A549 (cell line): ENCODE measurements at regions not wholly inside any gene's neighbourhood (a gene's known extent, or its start where the extent isn't known, plus 50 kb on each side); places are given as distances from the start of the nearest gene placed in this dataset.

Experiments used
- ATAC-seq, 2 experiments: fragments of 200-7000 bp in 1 of 2; fragments of >200 bp in 1 of 2; cut with Nextera tagmentation in 1 of 2; cut with Tn5 transposase in 1 of 2; 3 replicates each; pipeline versions ENCODE4 v1.8.0 to v1.9.1; 2018 to 2020; ENCODE audit warnings: mild to moderate bottlenecking in 1 of 2, moderate library complexity in 1 of 2
- CTCF ChIA-PET: fragments of 300-600 bp; sonication (Branson Sonifier 250); formaldehyde crosslinking; extraction: SDS; loops from one replicate; lab custom pipeline; 2021; ENCODE audit warnings: antibody characterized with exemption, inconsistent platforms; lab: Yijun Ruan, JAX
- POLR2A ChIA-PET: fragments of 350-600 bp; formaldehyde crosslinking; extraction: SDS; loops from one replicate; lab custom pipeline; 2021; ENCODE audit warnings: antibody characterized with exemption, inconsistent platforms; lab: Yijun Ruan, JAX
- DNase-seq, 2 experiments: peaks; one replicate each; pipeline versions ENCODE4 v3.0.0 to v3.0.0-alpha.2; 2011 to 2016; ENCODE audit warnings: low read depth in 1 of 2, low spot score in 1 of 2
- FAIRE-seq: peaks from 2 replicates; lab custom pipeline; 2011; peaks lifted over from hg19 to GRCh38; lab: Jason Lieb, UNC
- H3K27ac ChIP-seq, 2 experiments: fragments of >200 bp; sonication (Bioruptor Twin); formaldehyde crosslinking; 3 replicates each; pipeline ENCODE4 v1.5.1; 2016 to 2017
- H3K4me1 ChIP-seq: fragments of >200 bp; sonication (Bioruptor Twin); formaldehyde crosslinking; 3 replicates; pipeline ENCODE4 v1.6.1; 2016
- H3K4me2 ChIP-seq: fragments of >200 bp; sonication (Bioruptor Twin); formaldehyde crosslinking; 3 replicates; pipeline ENCODE4 v1.6.1; 2016
- H3K4me3 ChIP-seq: fragments of >200 bp; sonication (Bioruptor Twin); formaldehyde crosslinking; 3 replicates; pipeline ENCODE4 v1.5.1; 2016
- H3K9me3 ChIP-seq: fragments of >200 bp; sonication (Bioruptor Twin); formaldehyde crosslinking; 3 replicates; pipeline ENCODE4 v1.6.1; 2016
- CBX2 ChIP-seq: fragments of 200-600 bp; sonication (generic); IDR thresholded peaks from 2 replicates; pipeline ENCODE4 v1.6.1; 2016; ENCODE audit warnings: low read depth, mild to moderate bottlenecking, borderline replicate concordance
- HOXB13 ChIP-seq: fragments of 250-450 bp; sonication (Bioruptor Pico); IDR thresholded peaks from 2 replicates; pipeline ENCODE4 v1.5.0; 2020; ENCODE audit warnings: low read depth, mild to moderate bottlenecking, moderate library complexity
- MYC ChIP-seq: IDR thresholded peaks from 2 replicates; pipeline ENCODE4 v1.6.1; 2012; ENCODE audit warnings: mild to moderate bottlenecking, inconsistent platforms, low read length, improper control_type of control experiment, borderline replicate concordance
- NFE2L2 ChIP-seq: fragments of 150-350 bp; conservative IDR thresholded peaks from 2 replicates; pipeline ENCODE4 v1.6.1; 2014; ENCODE audit warnings: low read length
- POLR2A ChIP-seq: IDR thresholded peaks from 2 replicates; pipeline ENCODE4 v1.6.1; 2012; ENCODE audit warnings: mild to moderate bottlenecking, low read length
- POLR2AphosphoS2 ChIP-seq: conservative IDR thresholded peaks from 2 replicates; pipeline ENCODE4 v1.6.1; 2012; ENCODE audit warnings: low read length, improper control_type of control experiment, inconsistent platforms
- RAD21 ChIP-seq, 2 experiments: fragments of >200 bp in 1 of 2; sonication (Bioruptor Twin) in 1 of 2; formaldehyde crosslinking in 1 of 2; IDR thresholded peaks in 1 of 2; conservative IDR thresholded peaks in 1 of 2; 2 replicates in 1 of 2; 3 replicates in 1 of 2; pipeline ENCODE4 v1.6.1; 2012 to 2018; ENCODE audit warnings: inconsistent platforms in 1 of 2
- RARB ChIP-seq: fragments of 250-450 bp; sonication (Bioruptor Pico); IDR thresholded peaks from 2 replicates; pipeline ENCODE4 v1.8.0; 2021; ENCODE audit warnings: mild to moderate bottlenecking, moderate library complexity
- SMC3 ChIP-seq: fragments of >200 bp; sonication (Bioruptor Twin); formaldehyde crosslinking; IDR thresholded peaks from 3 replicates; pipeline ENCODE4 v1.6.1; 2018; ENCODE audit warnings: inconsistent platforms
- ZFP36 ChIP-seq: fragments of 450-650 bp; IDR thresholded peaks from 2 replicates; pipeline ENCODE4 v1.6.1; 2014; ENCODE audit warnings: borderline replicate concordance; ENCODE audit not compliant: partially characterized antibody
- ZSCAN20 ChIP-seq: fragments of 250-450 bp; sonication (Bioruptor Pico); IDR thresholded peaks from 2 replicates; pipeline ENCODE4 v1.8.0; 2022; ENCODE audit warnings: mild to moderate bottlenecking, moderate library complexity
- WGBS: methylation state at CpG from one replicate; pipeline ENCODE4 v1.1.6; 2017; ENCODE audit errors: missing lambda C conversion rate; 5-methylcytosine and 5-hydroxymethylcytosine counted together
- TF ChIP-seq, protein P1 (sequence below): fragments of 200-600 bp; sonication (generic); IDR thresholded peaks from 2 replicates; pipeline ENCODE4 v1.6.1; 2016; ENCODE audit warnings: antibody characterized with exemption, mild to moderate bottlenecking, moderate library complexity
- TF ChIP-seq, protein P2 (sequence below): fragments of >200 bp; sonication (Bioruptor Twin); formaldehyde crosslinking; IDR thresholded peaks from 3 replicates; pipeline ENCODE4 v1.5.1; 2016
- TF ChIP-seq, protein P3 (sequence below): IDR thresholded peaks from 2 replicates; pipeline ENCODE4 v1.6.1; 2012; ENCODE audit warnings: low read depth, borderline replicate concordance

DNA sequence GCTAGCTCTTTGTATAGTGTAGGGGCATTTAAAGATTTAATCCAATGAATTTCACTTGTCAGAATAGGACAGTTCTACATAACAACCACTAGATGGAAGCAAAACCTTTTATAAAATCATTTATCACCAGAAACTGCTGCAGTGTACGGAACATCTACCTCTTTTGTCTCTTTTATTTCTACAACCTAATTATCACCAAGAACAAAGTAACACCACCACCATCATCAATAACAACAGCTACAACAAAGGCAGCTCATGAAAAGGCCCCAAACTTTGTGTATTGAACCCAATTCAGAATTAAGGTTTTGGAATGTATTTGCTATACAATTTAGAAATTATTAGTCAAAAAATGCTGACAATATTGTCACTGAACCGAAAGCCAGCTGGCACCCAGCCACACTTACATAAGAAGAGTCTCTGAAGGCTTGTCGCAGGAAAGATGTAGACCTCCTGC, 260.9 kb upstream of the RPS6KA3 start:
- TF ChIP-seq, protein P1, sequence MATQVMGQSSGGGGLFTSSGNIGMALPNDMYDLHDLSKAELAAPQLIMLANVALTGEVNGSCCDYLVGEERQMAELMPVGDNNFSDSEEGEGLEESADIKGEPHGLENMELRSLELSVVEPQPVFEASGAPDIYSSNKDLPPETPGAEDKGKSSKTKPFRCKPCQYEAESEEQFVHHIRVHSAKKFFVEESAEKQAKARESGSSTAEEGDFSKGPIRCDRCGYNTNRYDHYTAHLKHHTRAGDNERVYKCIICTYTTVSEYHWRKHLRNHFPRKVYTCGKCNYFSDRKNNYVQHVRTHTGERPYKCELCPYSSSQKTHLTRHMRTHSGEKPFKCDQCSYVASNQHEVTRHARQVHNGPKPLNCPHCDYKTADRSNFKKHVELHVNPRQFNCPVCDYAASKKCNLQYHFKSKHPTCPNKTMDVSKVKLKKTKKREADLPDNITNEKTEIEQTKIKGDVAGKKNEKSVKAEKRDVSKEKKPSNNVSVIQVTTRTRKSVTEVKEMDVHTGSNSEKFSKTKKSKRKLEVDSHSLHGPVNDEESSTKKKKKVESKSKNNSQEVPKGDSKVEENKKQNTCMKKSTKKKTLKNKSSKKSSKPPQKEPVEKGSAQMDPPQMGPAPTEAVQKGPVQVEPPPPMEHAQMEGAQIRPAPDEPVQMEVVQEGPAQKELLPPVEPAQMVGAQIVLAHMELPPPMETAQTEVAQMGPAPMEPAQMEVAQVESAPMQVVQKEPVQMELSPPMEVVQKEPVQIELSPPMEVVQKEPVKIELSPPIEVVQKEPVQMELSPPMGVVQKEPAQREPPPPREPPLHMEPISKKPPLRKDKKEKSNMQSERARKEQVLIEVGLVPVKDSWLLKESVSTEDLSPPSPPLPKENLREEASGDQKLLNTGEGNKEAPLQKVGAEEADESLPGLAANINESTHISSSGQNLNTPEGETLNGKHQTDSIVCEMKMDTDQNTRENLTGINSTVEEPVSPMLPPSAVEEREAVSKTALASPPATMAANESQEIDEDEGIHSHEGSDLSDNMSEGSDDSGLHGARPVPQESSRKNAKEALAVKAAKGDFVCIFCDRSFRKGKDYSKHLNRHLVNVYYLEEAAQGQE, result no peak
- no peak for TF ChIP-seq POLR2A
- no peak for TF ChIP-seq NFE2L2
- TF ChIP-seq ZFP36, result no peak
- TF ChIP-seq HOXB13, result no peak
- TF ChIP-seq POLR2AphosphoS2, result no peak
- TF ChIP-seq, protein P2, sequence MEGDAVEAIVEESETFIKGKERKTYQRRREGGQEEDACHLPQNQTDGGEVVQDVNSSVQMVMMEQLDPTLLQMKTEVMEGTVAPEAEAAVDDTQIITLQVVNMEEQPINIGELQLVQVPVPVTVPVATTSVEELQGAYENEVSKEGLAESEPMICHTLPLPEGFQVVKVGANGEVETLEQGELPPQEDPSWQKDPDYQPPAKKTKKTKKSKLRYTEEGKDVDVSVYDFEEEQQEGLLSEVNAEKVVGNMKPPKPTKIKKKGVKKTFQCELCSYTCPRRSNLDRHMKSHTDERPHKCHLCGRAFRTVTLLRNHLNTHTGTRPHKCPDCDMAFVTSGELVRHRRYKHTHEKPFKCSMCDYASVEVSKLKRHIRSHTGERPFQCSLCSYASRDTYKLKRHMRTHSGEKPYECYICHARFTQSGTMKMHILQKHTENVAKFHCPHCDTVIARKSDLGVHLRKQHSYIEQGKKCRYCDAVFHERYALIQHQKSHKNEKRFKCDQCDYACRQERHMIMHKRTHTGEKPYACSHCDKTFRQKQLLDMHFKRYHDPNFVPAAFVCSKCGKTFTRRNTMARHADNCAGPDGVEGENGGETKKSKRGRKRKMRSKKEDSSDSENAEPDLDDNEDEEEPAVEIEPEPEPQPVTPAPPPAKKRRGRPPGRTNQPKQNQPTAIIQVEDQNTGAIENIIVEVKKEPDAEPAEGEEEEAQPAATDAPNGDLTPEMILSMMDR, result peak; percentile 69
- peak; percentile 71 for TF ChIP-seq SMC3
- TF ChIP-seq, protein P3, sequence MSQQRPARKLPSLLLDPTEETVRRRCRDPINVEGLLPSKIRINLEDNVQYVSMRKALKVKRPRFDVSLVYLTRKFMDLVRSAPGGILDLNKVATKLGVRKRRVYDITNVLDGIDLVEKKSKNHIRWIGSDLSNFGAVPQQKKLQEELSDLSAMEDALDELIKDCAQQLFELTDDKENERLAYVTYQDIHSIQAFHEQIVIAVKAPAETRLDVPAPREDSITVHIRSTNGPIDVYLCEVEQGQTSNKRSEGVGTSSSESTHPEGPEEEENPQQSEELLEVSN, result no peak
- peak; percentile 69 to 83 for TF ChIP-seq RAD21 (conservative IDR thresholded peaks at IDR 0.05 in 1 of 2, IDR thresholded peaks at IDR 0.05 in 1 of 2)
- no peak for TF ChIP-seq CBX2
- Histone ChIP-seq H3K4me1 (peaks cover 44% of the 10 kb centered on the region), H3K27ac (peak overlapping the region in 1 of 2 experiments; percentile 52; a peak in 1 of 6 replicates), H3K4me3 (no peak overlapping the region), H3K4me2 (peak overlapping the region; percentile 73), H3K9me3 (no peaks in the 10 kb centered on the region)
- 3% methylated on average over 3 of the region's 3 CpGs for WGBS
- ATAC-seq (peak; percentile 63 to 83; a peak in 3 of 6 replicates), FAIRE-seq (peak; percentile 97), DNase-seq (peak; percentile 31 to 38)
- ChIA-PET POLR2A (no interaction called here), CTCF (interaction anchor here (0.6 to 6.7 kb wide), 22 partner anchors 8 to 1458 kb away, joined by 3 to 71 read pairs (median 3); no protein-coding TSS in a partner anchor)

DNA sequence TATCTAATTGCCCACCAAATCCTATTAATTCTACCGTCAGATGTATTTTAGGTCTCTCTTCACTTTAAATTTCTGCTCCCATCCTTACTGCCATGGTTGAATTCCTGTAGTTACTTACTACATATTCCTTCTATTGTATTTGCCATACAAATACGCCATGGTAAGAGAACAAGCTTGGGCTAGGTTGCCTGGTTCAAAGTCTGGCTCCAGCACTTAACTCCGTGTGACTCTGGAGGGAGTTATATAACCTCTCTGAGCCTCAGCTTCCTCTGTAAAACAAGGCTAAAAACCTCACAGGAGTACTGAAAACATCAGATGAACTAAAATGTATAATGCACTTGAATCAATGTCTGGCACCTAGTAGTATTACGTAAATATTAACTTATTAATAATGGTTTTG, 260.3 kb upstream of the RPS6KA3 start:
- Histone ChIP-seq H3K4me1 (peaks cover 40% of the 10 kb centered on the region), H3K4me3 (no peak overlapping the region), H3K9me3 (no peaks in the 10 kb centered on the region), H3K4me2 (peak overlapping the region; percentile 73; the same call in 2 of the 3 replicates), H3K27ac (no peak overlapping the region)
- ATAC-seq (no peak), FAIRE-seq (no peak), DNase-seq (no peak)
- ChIA-PET POLR2A (no interaction called here), CTCF (interaction anchor here (0.6 to 6.7 kb wide), 19 partner anchors 9 to 1458 kb away, joined by 3 to 71 read pairs (median 3); no protein-coding TSS in a partner anchor)
- WGBS, result 89% methylated on average over 4 of the region's 4 CpGs
- TF ChIP-seq RARB (CRISPR knock-in tag), result no peak

DNA sequence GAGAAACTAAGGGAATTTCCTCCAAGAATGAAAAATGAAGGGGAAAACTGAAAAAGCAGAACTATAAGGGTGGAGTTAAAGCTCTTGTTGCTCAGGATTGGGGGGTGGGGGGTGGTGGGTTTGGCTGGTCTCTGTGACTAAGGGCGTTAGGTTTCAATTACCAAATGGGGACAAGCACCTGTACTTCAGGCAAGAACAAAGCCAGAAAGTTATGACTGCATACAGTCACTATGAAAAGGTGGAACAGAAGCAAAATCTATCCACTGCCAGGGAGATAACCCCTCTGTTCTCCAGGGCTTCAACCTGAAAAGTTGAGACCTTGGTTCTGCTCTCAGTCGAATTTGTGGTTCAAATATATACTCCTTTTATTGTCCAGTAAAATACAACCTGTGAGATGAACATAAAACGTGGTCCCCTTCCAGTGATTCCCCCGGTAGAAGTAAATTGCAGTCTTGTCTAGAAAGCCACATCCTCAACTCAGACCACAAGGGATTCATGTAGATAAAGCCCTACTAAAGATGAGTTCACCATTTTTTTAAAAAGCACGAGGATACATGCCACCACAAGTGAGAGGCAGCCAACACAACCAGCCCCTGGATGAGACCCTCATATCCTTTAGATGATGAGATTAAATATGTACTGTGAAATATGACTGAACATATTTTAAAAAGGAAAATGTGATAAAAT, 257.1 kb upstream of the RPS6KA3 start:
- FAIRE-seq (no peak), ATAC-seq (no peak)
- CTCF ChIA-PET, result interaction anchor here (0.7 kb wide), 1 partner anchor 1221 kb away, joined by 3 read pairs; no protein-coding TSS in a partner anchor

More for the DNA sequence above, 257.1 kb upstream of the RPS6KA3 start:
- Histone ChIP-seq H3K27ac (no peak overlapping the region), H3K4me3 (no peak overlapping the region), H3K9me3 (no peaks in the 10 kb centered on the region), H3K4me2 (no peak overlapping the region), H3K4me1 (peaks cover 16% of the 10 kb centered on the region)
- 51% methylated on average over 5 of the region's 5 CpGs for WGBS
- no peak for DNase-seq
- TF ChIP-seq MYC (no peak), ZSCAN20 (CRISPR knock-in tag) (no peak)
- POLR2A ChIA-PET, result no interaction called here
